ENCODE measurements at regions not wholly inside any gene's neighbourhood (a gene's known extent, or its start where the extent isn't known, plus 50 kb on each side); places are given as distances from the start of the nearest gene placed in this dataset.

- TF ChIP-seq, protein P1, sequence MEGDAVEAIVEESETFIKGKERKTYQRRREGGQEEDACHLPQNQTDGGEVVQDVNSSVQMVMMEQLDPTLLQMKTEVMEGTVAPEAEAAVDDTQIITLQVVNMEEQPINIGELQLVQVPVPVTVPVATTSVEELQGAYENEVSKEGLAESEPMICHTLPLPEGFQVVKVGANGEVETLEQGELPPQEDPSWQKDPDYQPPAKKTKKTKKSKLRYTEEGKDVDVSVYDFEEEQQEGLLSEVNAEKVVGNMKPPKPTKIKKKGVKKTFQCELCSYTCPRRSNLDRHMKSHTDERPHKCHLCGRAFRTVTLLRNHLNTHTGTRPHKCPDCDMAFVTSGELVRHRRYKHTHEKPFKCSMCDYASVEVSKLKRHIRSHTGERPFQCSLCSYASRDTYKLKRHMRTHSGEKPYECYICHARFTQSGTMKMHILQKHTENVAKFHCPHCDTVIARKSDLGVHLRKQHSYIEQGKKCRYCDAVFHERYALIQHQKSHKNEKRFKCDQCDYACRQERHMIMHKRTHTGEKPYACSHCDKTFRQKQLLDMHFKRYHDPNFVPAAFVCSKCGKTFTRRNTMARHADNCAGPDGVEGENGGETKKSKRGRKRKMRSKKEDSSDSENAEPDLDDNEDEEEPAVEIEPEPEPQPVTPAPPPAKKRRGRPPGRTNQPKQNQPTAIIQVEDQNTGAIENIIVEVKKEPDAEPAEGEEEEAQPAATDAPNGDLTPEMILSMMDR (conservative IDR thresholded peaks at IDR 0.05): no peak
- TF ChIP-seq ZFX (IDR thresholded peaks at IDR 0.05): no peak
- H3K27ac ChIP-seq: no peak overlapping the region
Measured at GRCh38 chr5:124626053-124626452, 120.4 kb downstream of the ZNF608 start.

DNA sequence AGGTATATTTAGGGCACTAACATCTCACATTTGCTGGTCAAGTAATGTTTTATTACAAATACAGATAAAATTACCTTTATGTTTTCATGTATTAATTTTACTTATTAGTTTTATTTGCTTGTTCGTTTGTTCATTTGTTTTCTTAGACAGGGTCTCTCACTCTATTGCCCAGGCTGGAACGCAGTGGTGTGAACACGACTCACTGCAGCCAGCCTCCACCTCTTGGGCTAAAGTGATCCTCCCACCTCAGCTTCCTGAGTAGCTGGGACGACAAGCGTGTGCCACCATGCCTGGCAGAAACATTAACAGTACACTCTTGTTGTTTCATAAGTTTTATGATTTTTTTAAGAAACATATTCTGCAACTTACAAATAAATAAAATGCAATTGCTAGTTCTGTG, 123.2 kb downstream of the ZNF608 start:
- TF ChIP-seq, protein P1 (conservative IDR thresholded peaks at IDR 0.05): no peak
- no peak for TF ChIP-seq ZFX (IDR thresholded peaks at IDR 0.05)

DNA sequence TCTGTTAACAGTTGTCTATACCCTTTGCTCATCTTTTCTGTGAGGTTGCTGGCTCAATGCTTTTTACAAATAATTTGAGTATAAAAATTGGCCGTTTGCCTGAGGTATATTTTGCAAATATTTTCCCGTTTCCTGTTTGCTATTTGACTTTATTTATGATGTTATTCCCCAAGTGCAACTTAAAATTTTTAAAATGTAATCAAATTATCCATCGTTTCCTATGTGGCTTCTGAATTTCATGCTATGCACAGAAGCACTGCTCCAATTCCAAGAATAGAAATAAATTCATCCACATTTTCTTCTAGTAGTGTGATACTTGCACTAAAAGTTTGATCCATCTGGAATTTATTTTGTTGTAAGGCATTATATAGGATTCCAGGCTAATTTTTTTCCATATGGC, 123.6 kb downstream of the ZNF608 start:
- TF ChIP-seq, protein P1 (conservative IDR thresholded peaks at IDR 0.05): no peak
- TF ChIP-seq ZFX (IDR thresholded peaks at IDR 0.05): no peak
- H3K27ac ChIP-seq: no peak overlapping the region

More for the DNA sequence above, 123.2 kb downstream of the ZNF608 start:
- no peak overlapping the region for H3K27ac ChIP-seq

DNA sequence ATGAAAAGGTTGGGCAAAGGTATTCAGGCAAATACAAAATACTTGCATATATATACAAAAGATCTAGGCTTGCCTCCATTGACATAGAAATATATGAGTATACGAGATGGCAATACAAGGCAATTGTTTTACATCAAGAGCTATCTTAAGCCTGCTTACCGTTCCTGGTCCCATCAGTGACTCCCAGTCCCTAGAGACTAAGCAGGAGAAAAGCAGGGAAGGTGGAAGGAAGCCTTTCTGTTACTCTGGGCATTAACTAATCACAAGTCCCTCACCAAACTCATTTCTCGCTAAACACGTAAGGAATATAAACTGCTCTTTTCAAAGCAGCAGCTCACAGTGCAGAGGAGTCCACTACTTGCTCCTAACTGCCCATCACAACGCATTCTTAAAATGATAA, 125.2 kb downstream of the ZNF608 start:
- no peak for TF ChIP-seq ZFX (IDR thresholded peaks at IDR 0.05)
- TF ChIP-seq, protein P1 (conservative IDR thresholded peaks at IDR 0.05): no peak
- H3K27ac ChIP-seq: no peak overlapping the region

DNA sequence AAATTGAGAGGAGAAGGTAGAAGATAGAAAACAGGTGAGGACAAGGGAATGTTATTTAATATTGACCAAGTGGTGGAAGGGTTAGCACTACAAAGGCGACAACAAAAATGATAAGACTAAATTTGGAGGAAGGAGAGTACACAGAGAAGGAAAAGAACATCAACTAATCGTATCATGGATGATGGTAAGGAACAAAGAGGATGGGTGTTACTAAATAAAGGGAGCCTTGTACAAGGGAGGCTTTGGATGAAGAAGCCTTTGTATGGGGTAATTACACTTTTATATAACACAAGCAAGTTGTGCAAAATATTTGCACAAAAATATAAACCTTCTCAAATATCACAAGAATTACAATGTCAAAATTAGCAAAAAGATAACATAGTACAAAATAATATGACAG, 125.7 kb downstream of the ZNF608 start:
- no peak overlapping the region for H3K27ac ChIP-seq
- no peak for TF ChIP-seq ZFX (IDR thresholded peaks at IDR 0.05)
- TF ChIP-seq, protein P1 (conservative IDR thresholded peaks at IDR 0.05): no peak

DNA sequence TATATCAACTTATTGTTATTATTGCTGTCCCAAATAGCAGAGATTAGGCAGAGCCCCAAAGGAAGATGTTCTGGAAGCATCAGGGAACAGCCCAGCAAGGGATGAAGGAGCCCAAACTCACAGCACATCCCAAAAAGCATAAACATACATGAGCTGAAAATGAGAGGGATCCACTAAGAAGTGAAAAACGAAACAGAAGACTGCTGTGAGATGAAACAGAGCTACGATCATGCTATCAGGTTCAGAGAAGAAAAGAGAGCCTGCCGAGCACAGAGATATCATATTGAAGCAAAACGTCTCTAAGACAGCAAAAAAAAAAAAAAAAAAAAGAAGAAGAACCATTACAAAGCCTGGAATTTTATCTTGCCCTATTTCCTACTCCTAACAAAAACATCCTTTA, 127.3 kb downstream of the ZNF608 start:
- no peak overlapping the region for H3K27ac ChIP-seq
- TF ChIP-seq, protein P1 (conservative IDR thresholded peaks at IDR 0.05): no peak
- no peak for TF ChIP-seq ZFX (IDR thresholded peaks at IDR 0.05)

DNA sequence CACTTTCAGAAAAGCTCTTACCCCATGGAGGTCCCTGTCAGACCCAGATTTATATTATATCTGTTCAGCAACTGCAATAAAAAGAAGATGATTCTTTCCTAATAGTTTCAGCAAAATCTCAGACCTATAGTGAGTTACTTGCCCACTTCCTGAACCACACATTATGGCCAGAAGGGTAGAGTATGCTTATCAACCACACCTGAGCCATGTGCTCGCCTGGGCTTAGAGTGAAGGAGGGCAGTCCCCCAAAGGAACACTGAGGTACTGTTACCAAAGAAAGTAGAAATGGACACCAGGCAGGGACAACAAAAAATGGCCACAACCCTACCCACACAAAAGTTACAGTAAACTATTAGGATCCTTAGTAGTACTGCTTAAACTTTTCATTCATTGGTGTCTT, 128.7 kb downstream of the ZNF608 start:
- no peak overlapping the region for H3K27ac ChIP-seq
- TF ChIP-seq, protein P1 (conservative IDR thresholded peaks at IDR 0.05): no peak
- no peak for TF ChIP-seq ZFX (IDR thresholded peaks at IDR 0.05)
